ENCODE measurements at regions not wholly inside any gene's neighbourhood (a gene's known extent, or its start where the extent isn't known, plus 50 kb on each side); places are given as distances from the start of the nearest gene placed in this dataset.

GRCh38 chr4:13872955-13873354 lies 245.4 kb upstream of the BOD1L1 start:
- TF ChIP-seq, protein P1, sequence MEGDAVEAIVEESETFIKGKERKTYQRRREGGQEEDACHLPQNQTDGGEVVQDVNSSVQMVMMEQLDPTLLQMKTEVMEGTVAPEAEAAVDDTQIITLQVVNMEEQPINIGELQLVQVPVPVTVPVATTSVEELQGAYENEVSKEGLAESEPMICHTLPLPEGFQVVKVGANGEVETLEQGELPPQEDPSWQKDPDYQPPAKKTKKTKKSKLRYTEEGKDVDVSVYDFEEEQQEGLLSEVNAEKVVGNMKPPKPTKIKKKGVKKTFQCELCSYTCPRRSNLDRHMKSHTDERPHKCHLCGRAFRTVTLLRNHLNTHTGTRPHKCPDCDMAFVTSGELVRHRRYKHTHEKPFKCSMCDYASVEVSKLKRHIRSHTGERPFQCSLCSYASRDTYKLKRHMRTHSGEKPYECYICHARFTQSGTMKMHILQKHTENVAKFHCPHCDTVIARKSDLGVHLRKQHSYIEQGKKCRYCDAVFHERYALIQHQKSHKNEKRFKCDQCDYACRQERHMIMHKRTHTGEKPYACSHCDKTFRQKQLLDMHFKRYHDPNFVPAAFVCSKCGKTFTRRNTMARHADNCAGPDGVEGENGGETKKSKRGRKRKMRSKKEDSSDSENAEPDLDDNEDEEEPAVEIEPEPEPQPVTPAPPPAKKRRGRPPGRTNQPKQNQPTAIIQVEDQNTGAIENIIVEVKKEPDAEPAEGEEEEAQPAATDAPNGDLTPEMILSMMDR (IDR thresholded peaks at IDR 0.05; ENCODE audit: low read depth, low read length, poor library complexity, severe bottlenecking) = no peak
- no peak for TF ChIP-seq EZH2phosphoT487 (IDR thresholded peaks at IDR 0.05; ENCODE audit: borderline replicate concordance, low read length)

All from DOHH2 (cell line).